GM12892 (cell line): ENCODE measurements at regions not wholly inside any gene's neighbourhood (a gene's known extent, or its start where the extent isn't known, plus 50 kb on each side); places are given as distances from the start of the nearest gene placed in this dataset.

Experiments
- POLR2A ChIP-seq: IDR thresholded peaks from 2 replicates; pipeline ENCODE4 v1.6.1; 2011; ENCODE audit warnings: low read depth, low read length, control low read depth
- POLR2AphosphoS5 ChIP-seq: IDR thresholded peaks from 2 replicates; pipeline ENCODE4 v1.6.1; 2011; ENCODE audit warnings: low read depth, low read length, control low read depth

DNA sequence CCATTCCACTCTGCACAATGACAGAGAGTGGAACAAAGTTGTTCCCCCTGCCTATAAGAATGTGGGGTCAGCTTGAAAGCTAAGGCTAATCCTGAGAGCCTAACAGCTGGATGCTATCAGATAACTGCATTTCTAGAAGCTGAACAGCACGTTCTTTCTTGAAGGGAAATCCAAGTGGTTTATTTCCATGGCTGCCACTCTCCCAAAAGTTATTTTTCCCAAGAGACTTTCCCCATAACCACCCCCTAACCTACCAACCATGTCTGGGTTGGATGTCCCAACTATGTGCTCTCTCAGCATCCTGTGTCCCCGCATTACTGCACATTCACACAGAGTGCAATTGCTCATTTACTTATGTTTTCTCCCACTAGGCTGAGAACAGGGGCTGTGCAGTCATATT lies 140.7 kb upstream of the ANKRD1 start:
- TF ChIP-seq POLR2A (no peak), POLR2AphosphoS5 (no peak)
